NCI-H128 (cell line): ENCODE measurements at regions not wholly inside any gene's neighbourhood (a gene's known extent, or its start where the extent isn't known, plus 50 kb on each side); places are given as distances from the start of the nearest gene placed in this dataset.

ENCODE experiments used
- DNase-seq: peaks from one replicate; lab custom pipeline; 2025; ENCODE audit not compliant: unreplicated experiment; lab: John Stamatoyannopoulos, UW

- no peak for DNase-seq
Measured at GRCh38 chr7:9961161-9961922, 1012.3 kb upstream of the PHF14 start.

- DNase-seq, result no peak
Measured at GRCh38 chr7:9962742-9963141, 1010.9 kb upstream of the PHF14 start.

GRCh38 chr7:9978106-9979064, 995.3 kb upstream of the PHF14 start:
- no peak for DNase-seq

GRCh38 chr7:9981742-9982349, 991.8 kb upstream of the PHF14 start:
- DNase-seq, result no peak

GRCh38 chr7:9983048-9983447, 990.6 kb upstream of the PHF14 start:
- DNase-seq, result no peak

- DNase-seq, result no peak
Measured at GRCh38 chr7:10015687-10016086, 958.0 kb upstream of the PHF14 start.

- DNase-seq, result no peak
Measured at GRCh38 chr7:10022480-10022879, 951.2 kb upstream of the PHF14 start.

- no peak for DNase-seq
Measured at GRCh38 chr7:10022957-10023356, 950.7 kb upstream of the PHF14 start.

GRCh38 chr7:10034843-10035556, 938.7 kb upstream of the PHF14 start:
- DNase-seq, result no peak

- DNase-seq, result no peak
Measured at GRCh38 chr7:10036693-10037092, 937.0 kb upstream of the PHF14 start.

- no peak for DNase-seq
Measured at GRCh38 chr7:10038351-10038750, 935.3 kb upstream of the PHF14 start.

- DNase-seq, result no peak
Measured at GRCh38 chr7:10040674-10041073, 933.0 kb upstream of the PHF14 start.

GRCh38 chr7:10070899-10071298, 902.8 kb upstream of the PHF14 start:
- no peak for DNase-seq

GRCh38 chr7:10075866-10076265, 897.8 kb upstream of the PHF14 start:
- DNase-seq, result no peak

- DNase-seq, result no peak
Measured at GRCh38 chr7:10076660-10077300, 896.9 kb upstream of the PHF14 start.

GRCh38 chr7:10079572-10079971, 894.1 kb upstream of the PHF14 start:
- no peak for DNase-seq

GRCh38 chr7:10082896-10083295, 890.8 kb upstream of the PHF14 start:
- no peak for DNase-seq

- no peak for DNase-seq
Measured at GRCh38 chr7:10083766-10084165, 889.9 kb upstream of the PHF14 start.

GRCh38 chr7:10085231-10085630, 888.4 kb upstream of the PHF14 start:
- no peak for DNase-seq

GRCh38 chr7:10100572-10100971, 873.1 kb upstream of the PHF14 start:
- DNase-seq, result no peak

GRCh38 chr7:10101351-10101750, 872.3 kb upstream of the PHF14 start:
- DNase-seq, result no peak
